DMS153 (cell line): ENCODE measurements at regions not wholly inside any gene's neighbourhood (a gene's known extent, or its start where the extent isn't known, plus 50 kb on each side); places are given as distances from the start of the nearest gene placed in this dataset.
A peak's percentile ranks its signal among the peaks of the same experiment; 100 is the strongest.

Source experiments
- DNase-seq: peaks from one replicate; lab custom pipeline; 2025; lab: John Stamatoyannopoulos, UW

DNA sequence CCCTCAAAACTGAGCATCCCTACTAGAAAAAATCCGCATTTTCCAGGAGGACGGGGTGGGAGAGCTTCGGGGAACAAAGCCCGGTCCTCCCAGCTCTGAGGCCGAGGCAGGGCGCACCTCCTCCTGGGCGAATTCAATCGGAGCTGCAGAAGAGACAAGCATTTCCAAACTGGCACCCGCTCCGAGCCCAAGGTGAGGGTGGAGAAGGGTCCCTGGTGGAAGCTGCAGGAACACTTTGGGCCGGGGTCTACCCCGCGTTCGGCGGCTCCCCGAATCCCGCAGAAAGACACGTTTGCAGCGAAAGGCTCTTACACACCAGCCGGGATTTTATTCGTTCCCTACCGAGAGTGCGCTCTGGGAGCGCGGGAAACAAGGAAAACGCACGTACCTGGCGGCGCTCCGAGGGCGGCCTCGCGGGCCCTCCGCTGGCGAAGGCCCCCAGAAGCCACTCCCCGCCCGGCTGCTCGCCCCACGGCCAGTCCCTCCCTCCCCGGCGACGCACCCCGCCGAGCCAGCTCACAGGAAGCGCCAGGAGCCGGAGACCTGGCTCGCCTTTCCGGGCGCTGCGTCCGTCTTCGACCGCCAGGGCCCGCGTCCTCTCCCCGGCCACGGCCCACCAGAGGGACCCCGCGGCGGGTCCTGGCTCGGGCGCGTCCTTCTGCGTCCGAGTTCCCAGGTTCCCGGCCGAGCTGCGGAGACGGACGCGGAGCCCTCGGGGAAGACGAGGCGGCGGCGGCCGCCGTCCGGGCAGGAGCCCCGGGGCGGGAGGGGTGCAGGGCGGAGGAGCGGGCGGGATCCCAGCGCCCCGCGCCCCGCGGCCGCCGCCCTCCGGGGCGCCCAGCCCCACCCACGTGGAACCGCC is 49.8 kb upstream of the BAHCC1 start:
- peak; percentile 62 for DNase-seq
